HG03103 (cell line): ENCODE measurements at regions not wholly inside any gene's neighbourhood (a gene's known extent, or its start where the extent isn't known, plus 50 kb on each side); places are given as distances from the start of the nearest gene placed in this dataset.
"Not testable (repeated sequence)": the region's sequence is repeated elsewhere in the genome, so short reads cannot be mapped to it uniquely, and the experiment has no call there.

Experiments
- ATAC-seq: cut with Tn5 transposase; IDR thresholded peaks from one replicate; pipeline ENCODE4 v1.9.1; 2021; ENCODE audit warnings: low read depth; ENCODE audit not compliant: unreplicated experiment

GRCh38 chr2:194735837-194736542, 921.0 kb upstream of the SLC39A10 start:
- ATAC-seq: no peak

- ATAC-seq: no peak
Measured at GRCh38 chr2:194730266-194730665, 926.8 kb upstream of the SLC39A10 start.

GRCh38 chr2:194725169-194725568, 931.9 kb upstream of the SLC39A10 start:
- ATAC-seq: no peak

GRCh38 chr2:194723446-194723845, 933.6 kb upstream of the SLC39A10 start:
- no peak for ATAC-seq

- ATAC-seq: no peak
Measured at GRCh38 chr2:194721227-194721626, 935.8 kb upstream of the SLC39A10 start.

GRCh38 chr2:194720462-194720861, 936.6 kb upstream of the SLC39A10 start:
- ATAC-seq: no peak

- no peak for ATAC-seq
Measured at GRCh38 chr2:194718881-194719280, 938.1 kb upstream of the SLC39A10 start.

GRCh38 chr2:194714541-194714940, 942.5 kb upstream of the SLC39A10 start:
- no peak for ATAC-seq

- ATAC-seq: no peak
Measured at GRCh38 chr2:194709840-194710239, 947.2 kb upstream of the SLC39A10 start.

- no peak for ATAC-seq
Measured at GRCh38 chr2:194706179-194706578, 950.8 kb upstream of the SLC39A10 start.

GRCh38 chr2:194705398-194705797, 951.6 kb upstream of the SLC39A10 start:
- no peak for ATAC-seq

- no peak for ATAC-seq
Measured at GRCh38 chr2:194700726-194701125, 956.3 kb upstream of the SLC39A10 start.

- ATAC-seq: no peak
Measured at GRCh38 chr2:194700116-194700515, 956.9 kb upstream of the SLC39A10 start.

- no peak for ATAC-seq
Measured at GRCh38 chr2:194698012-194698411, 959.0 kb upstream of the SLC39A10 start.

GRCh38 chr2:194697439-194697838, 959.6 kb upstream of the SLC39A10 start:
- no peak for ATAC-seq

GRCh38 chr2:194696690-194697089, 960.3 kb upstream of the SLC39A10 start:
- ATAC-seq: no peak

- no peak for ATAC-seq
Measured at GRCh38 chr2:194686569-194686968, 970.5 kb upstream of the SLC39A10 start.

GRCh38 chr2:194674043-194674442, 983.0 kb upstream of the SLC39A10 start:
- no peak for ATAC-seq

- ATAC-seq: no peak
Measured at GRCh38 chr2:194672994-194673393, 984.0 kb upstream of the SLC39A10 start.

GRCh38 chr2:194661431-194661830, 995.6 kb upstream of the SLC39A10 start:
- ATAC-seq: no peak

GRCh38 chr2:194639057-194639456, 1018.0 kb upstream of the SLC39A10 start:
- ATAC-seq: not testable (repeated sequence)

GRCh38 chr2:194621945-194622344, 1035.1 kb upstream of the SLC39A10 start:
- no peak for ATAC-seq

- no peak for ATAC-seq
Measured at GRCh38 chr2:194619366-194619765, 1037.7 kb upstream of the SLC39A10 start.
